GM18511 (cell line): ENCODE measurements at regions not wholly inside any gene's neighbourhood (a gene's known extent, or its start where the extent isn't known, plus 50 kb on each side); places are given as distances from the start of the nearest gene placed in this dataset.
"Not testable (repeated sequence)": the region's sequence is repeated elsewhere in the genome, so short reads cannot be mapped to it uniquely, and the experiment has no call there.

Experiments used
- ATAC-seq: cut with Tn5 transposase; IDR thresholded peaks from one replicate; pipeline ENCODE4 v1.9.1; 2021; ENCODE audit warnings: mild to moderate bottlenecking, moderate library complexity; ENCODE audit not compliant: unreplicated experiment

DNA sequence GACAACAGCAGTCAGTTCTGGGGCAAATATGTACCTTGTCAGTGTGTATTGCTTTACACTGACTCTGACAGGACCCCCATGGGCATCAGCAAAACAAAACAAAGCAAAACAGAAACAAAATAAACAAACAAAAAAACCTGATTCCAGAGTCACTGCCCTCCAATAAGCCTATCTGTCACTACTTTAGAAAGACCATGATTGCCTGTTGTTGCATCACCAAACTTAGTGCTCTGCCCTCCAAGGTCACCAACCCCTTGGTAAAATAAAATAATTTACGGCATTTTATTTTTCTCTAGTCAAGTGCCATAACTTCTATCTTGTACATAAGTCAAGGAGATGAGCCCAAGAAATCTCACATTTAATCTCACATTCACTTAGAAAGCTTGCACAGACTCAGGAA, 120.9 kb upstream of the ADAMTS3 start:
- ATAC-seq = no peak

DNA sequence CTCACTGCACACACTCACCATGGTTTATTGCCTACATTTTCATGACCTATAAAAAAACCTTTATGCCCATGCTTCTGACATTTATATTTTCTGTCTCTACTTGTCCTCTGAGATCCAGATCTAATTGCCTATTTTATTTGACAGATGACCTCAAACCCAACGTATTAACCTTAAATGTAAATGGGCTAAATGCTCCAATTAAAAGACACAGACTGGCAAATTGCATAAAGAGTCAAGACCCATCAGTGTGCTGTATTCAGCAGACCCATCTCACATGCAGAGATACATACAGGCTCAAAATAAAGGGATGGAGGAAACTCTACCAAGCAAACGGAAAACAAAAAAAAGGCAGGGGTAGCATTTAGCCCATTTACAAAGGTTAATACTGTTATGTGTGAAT, 117.4 kb upstream of the ADAMTS3 start:
- not testable (repeated sequence) for ATAC-seq

DNA sequence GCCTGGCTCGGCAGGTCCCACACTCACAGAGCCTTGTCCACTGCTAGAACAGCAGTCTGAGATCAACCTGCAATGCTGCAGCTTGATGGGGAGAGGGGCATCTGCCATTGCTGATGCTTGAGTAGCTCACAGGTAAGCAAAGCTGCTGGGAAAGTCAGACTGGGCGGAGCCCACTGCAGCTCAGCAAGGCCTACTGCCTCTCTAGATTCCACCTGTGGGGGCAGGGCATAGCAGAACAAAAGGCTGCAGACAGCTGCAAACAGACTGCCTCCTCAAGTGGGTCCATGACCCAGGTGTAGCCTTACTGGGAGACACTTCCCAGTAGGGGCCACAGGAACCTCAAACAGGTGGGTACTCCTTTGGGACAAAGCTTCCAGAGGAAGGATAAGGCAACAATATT, 110.6 kb upstream of the ADAMTS3 start:
- no peak for ATAC-seq

GRCh38 chr4:72677886-72678285, 108.9 kb upstream of the ADAMTS3 start:
- no peak for ATAC-seq

GRCh38 chr4:72677265-72677664, 108.2 kb upstream of the ADAMTS3 start:
- ATAC-seq = no peak

DNA sequence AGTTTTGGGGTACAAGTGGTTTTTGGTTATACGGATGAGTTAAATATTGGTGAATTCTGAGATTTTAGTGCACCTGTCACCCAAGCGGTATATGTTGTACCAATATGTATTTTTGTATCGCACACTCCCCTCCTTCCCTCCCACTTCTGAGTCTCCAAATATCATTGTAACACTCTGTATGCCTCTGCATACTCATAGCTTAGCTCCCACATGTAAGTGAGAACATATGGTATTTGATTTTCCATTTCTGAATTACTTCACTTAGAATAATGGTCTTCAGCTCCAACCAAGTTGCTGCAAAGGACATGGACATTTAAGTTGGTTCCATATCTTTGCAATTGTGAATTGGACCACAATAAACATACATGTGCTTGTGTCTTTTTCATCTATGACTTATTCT, 103.0 kb upstream of the ADAMTS3 start:
- ATAC-seq = no peak

DNA sequence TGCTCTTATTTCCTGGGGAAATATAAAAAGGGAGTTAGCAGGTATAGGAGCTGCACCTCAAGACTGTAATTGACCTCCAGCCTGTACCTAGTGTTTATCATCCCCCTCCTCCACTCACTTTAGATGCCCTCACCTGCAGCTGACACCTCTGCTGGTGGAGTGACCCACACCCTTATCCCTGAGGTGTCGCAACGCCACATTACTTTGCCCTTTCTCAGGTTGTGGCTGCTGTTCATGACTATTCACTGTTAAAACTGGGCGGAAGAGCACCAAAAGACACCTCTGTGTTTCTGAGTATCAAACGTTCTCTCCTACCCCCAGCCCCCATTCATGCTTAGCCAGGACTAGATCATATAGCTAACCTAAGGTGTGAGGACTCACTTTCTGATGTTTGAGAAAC, 101.5 kb upstream of the ADAMTS3 start:
- no peak for ATAC-seq

- ATAC-seq = no peak
Measured at GRCh38 chr4:72666910-72667309, 97.9 kb upstream of the ADAMTS3 start.

GRCh38 chr4:72665171-72665968, 96.3 kb upstream of the ADAMTS3 start:
- no peak for ATAC-seq

GRCh38 chr4:72663828-72664227, 94.8 kb upstream of the ADAMTS3 start:
- ATAC-seq = no peak

- ATAC-seq = no peak
Measured at GRCh38 chr4:72661830-72662229, 92.8 kb upstream of the ADAMTS3 start.

DNA sequence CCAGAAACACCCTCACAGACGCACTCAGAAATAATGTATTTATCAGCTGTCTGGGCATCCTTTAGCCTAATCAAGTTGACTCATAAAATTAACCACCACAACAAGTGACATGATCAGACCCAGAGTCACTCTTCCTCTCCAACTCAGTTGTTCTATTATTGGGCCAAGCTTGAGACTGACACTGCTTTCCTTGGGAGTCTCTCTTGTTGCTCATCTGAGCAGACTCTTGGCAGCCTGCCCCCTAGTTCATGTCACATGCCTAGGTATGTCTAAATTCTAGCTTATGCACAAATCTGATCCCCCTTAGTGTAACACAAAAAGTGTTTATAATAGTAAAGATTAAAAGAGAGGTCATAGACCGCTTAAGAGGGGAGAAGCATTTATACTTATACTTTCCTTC, 72.6 kb upstream of the ADAMTS3 start:
- ATAC-seq = no peak

DNA sequence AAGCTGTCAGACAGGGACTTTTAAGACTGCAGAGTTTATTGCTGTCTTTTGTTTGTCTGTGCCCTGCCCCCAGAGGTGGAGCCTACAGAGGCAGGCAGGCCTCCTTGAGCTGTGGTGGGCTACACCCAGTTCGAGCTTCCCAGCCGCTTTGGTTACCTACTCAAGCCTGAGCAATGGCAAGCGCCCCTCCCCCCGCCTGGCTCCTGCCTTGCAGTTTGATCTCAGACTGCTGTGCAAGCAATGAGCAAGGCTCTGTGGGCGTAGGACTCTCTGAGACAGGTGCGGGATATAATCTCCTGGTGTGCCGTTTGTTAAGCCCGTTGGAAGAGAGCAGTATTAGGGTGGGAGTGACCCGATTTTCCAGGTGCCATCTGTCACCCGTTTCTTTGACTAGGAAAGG, 67.8 kb upstream of the ADAMTS3 start:
- not testable (repeated sequence) for ATAC-seq

GRCh38 chr4:72635931-72636330, 66.9 kb upstream of the ADAMTS3 start:
- ATAC-seq = not testable (repeated sequence)

DNA sequence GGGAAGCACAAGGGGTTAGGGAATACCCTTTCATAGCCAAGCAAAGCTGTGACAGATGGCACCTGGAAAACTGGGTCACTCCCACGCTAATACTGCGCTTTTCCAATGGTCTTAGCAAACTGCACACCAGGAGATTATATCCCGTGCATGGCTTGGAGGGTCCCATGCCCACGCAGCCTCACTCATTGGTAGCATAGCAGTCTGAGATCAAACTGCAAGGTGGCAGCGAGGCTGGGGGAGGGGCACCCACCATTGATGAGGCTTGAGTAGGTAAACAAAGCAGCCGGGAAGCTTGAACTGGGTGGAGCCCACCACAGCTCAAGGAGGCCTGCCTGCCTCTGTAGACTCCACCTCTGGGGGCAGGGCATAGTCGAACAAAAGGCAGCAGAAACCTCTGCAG, 63.2 kb upstream of the ADAMTS3 start:
- not testable (repeated sequence) for ATAC-seq

DNA sequence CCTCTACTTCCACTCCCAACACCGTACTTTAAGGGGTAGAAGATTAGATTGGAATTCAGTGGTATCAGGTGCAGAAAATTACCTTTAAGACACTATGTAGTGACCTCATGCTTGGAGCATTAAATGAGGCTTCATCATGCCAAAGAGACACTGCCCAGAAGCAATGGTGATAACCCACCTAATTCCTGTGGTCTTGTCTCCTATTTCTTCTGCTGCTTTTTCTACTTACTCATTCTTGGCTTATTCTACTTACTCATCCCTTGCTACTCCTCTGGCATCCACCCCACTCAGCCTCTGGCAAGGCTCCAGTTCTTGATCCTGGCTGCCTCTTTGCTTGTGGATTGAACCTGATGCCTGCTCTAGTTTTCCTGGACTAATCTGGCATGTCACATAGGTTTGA, 62.3 kb upstream of the ADAMTS3 start:
- ATAC-seq = no peak

- no peak for ATAC-seq
Measured at GRCh38 chr4:72629540-72629939, 60.5 kb upstream of the ADAMTS3 start.

DNA sequence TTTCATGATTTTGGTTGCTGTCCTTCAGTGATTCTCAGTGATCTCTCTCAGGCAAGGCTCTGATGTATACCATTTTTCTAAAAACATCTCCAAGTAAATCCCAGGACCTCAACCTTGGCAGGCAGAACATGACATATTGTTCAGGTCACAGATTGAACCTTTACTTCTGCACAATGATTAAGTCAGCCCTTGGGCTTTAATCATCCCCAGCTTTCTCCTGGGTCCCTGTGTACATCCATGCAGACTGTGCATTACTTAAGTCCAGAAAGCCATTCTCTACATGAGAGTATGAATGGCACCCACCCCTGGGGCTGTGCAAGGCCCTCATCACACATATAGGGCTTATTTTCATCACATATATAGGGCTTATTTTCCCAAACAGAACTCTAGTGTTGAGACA, 58.7 kb upstream of the ADAMTS3 start:
- no peak for ATAC-seq
